ENCODE measurements at regions not wholly inside any gene's neighbourhood (a gene's known extent, or its start where the extent isn't known, plus 50 kb on each side); places are given as distances from the start of the nearest gene placed in this dataset.

GRCh38 chr13:22563272-22563671 lies 617.5 kb upstream of the SGCG start:
- intact Hi-C loops (cut with DNase I; ENCODE audit: low total_unique reads), result no loop called here
- no peak for TF ChIP-seq CTCF (IDR thresholded peaks at IDR 0.05)
- no peak for TF ChIP-seq POLR2A (IDR thresholded peaks at IDR 0.05)

GRCh38 chr13:22569811-22570210 lies 611.0 kb upstream of the SGCG start:
- TF ChIP-seq CTCF (IDR thresholded peaks at IDR 0.05), result no peak
- no peak for TF ChIP-seq POLR2A (IDR thresholded peaks at IDR 0.05)
- no peak for DNase-seq (ENCODE audit: low spot score in 2 of 2)
- H3K4me3 ChIP-seq (ENCODE audit: low read depth, poor library complexity, severe bottlenecking), result no peak overlapping the region
- intact Hi-C loops (cut with DNase I; ENCODE audit: low total_unique reads), result no loop called here
- WGBS, 2 donors, result 78 to 81% methylated on average over 2 of the region's 2 CpGs

More at GRCh38 chr13:22563272-22563671, 617.5 kb upstream of the SGCG start:
- DNase-seq (ENCODE audit: low spot score in 2 of 2), result no peak
- H3K4me3 ChIP-seq (ENCODE audit: low read depth, poor library complexity, severe bottlenecking), result no peak overlapping the region

- DNase-seq (ENCODE audit: low spot score in 2 of 2), result no peak
- no peak overlapping the region for H3K4me3 ChIP-seq (ENCODE audit: low read depth, poor library complexity, severe bottlenecking)
- WGBS, 2 donors, result 60 to 71% methylated on average over 4 of the region's 4 CpGs
- intact Hi-C loops (cut with DNase I; ENCODE audit: low total_unique reads), result no loop called here
- no peak for TF ChIP-seq POLR2A (IDR thresholded peaks at IDR 0.05)
- no peak for TF ChIP-seq CTCF (IDR thresholded peaks at IDR 0.05)
Observed at GRCh38 chr13:22589880-22590279, 590.9 kb upstream of the SGCG start.

- intact Hi-C loops (cut with DNase I; ENCODE audit: low total_unique reads), result no loop called here
Observed at GRCh38 chr13:22592515-22592914, 588.3 kb upstream of the SGCG start.

GRCh38 chr13:22594041-22594440 lies 586.7 kb upstream of the SGCG start:
- intact Hi-C loops (cut with DNase I; ENCODE audit: low total_unique reads), result no loop called here
- H3K4me3 ChIP-seq (ENCODE audit: low read depth, poor library complexity, severe bottlenecking), result no peak overlapping the region
- TF ChIP-seq POLR2A (IDR thresholded peaks at IDR 0.05) (no peak), CTCF (IDR thresholded peaks at IDR 0.05) (no peak)
- 77 to 81% methylated on average over 10 of the region's 10 CpGs for WGBS, 2 donors
- DNase-seq (ENCODE audit: low spot score in 2 of 2), result no peak

More at GRCh38 chr13:22592515-22592914, 588.3 kb upstream of the SGCG start:
- TF ChIP-seq CTCF (IDR thresholded peaks at IDR 0.05) (no peak), POLR2A (IDR thresholded peaks at IDR 0.05) (no peak)
- no peak for DNase-seq (ENCODE audit: low spot score in 2 of 2)
- H3K4me3 ChIP-seq (ENCODE audit: low read depth, poor library complexity, severe bottlenecking), result no peak overlapping the region

GRCh38 chr13:22596171-22596863 lies 584.5 kb upstream of the SGCG start:
- no peak for TF ChIP-seq POLR2A (IDR thresholded peaks at IDR 0.05)
- no peak for TF ChIP-seq CTCF (IDR thresholded peaks at IDR 0.05)
- intact Hi-C loops (cut with DNase I; ENCODE audit: low total_unique reads), result no loop called here
- no peak overlapping the region for H3K4me3 ChIP-seq (ENCODE audit: low read depth, poor library complexity, severe bottlenecking)
- WGBS, 2 donors, result 54 to 62% methylated on average over 5 of the region's 5 CpGs
- no peak for DNase-seq (ENCODE audit: low spot score in 2 of 2)

All from lower leg skin (tissue), 4 donors.